PC-9 (cell line): ENCODE measurements at regions not wholly inside any gene's neighbourhood (a gene's known extent, or its start where the extent isn't known, plus 50 kb on each side); places are given as distances from the start of the nearest gene placed in this dataset.
"Not testable (repeated sequence)": the region's sequence is repeated elsewhere in the genome, so short reads cannot be mapped to it uniquely, and the experiment has no call there.

Source experiments
- CTCF ChIP-seq: fragments of 200-600 bp; sonication (generic); conservative IDR thresholded peaks from 2 replicates; pipeline ENCODE4 v1.6.1; 2017; ENCODE audit warnings: mixed run types, antibody characterized with exemption, mild to moderate bottlenecking, moderate library complexity
- EZH2 ChIP-seq: fragments of 200-600 bp; sonication (generic); IDR thresholded peaks from 2 replicates; pipeline ENCODE4 v1.8.0; 2017; ENCODE audit warnings: antibody characterized with exemption, low read depth

GRCh38 chr11:82027335-82027734 lies 706.3 kb downstream of the FAM181B start:
- TF ChIP-seq CTCF, EZH2: not testable (repeated sequence)
